ENCODE measurements at regions not wholly inside any gene's neighbourhood (a gene's known extent, or its start where the extent isn't known, plus 50 kb on each side); places are given as distances from the start of the nearest gene placed in this dataset.

GRCh38 chr10:22805304-22805703, 90.9 kb upstream of the PIP4K2A start (continued):
- TF ChIP-seq, protein P1, sequence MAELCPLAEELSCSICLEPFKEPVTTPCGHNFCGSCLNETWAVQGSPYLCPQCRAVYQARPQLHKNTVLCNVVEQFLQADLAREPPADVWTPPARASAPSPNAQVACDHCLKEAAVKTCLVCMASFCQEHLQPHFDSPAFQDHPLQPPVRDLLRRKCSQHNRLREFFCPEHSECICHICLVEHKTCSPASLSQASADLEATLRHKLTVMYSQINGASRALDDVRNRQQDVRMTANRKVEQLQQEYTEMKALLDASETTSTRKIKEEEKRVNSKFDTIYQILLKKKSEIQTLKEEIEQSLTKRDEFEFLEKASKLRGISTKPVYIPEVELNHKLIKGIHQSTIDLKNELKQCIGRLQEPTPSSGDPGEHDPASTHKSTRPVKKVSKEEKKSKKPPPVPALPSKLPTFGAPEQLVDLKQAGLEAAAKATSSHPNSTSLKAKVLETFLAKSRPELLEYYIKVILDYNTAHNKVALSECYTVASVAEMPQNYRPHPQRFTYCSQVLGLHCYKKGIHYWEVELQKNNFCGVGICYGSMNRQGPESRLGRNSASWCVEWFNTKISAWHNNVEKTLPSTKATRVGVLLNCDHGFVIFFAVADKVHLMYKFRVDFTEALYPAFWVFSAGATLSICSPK (IDR thresholded peaks at IDR 0.05; ENCODE audit: borderline replicate concordance), result no peak
- no peak for TF ChIP-seq ZNF75A (CRISPR knock-in tag; IDR thresholded peaks at IDR 0.05)
- no peak for TF ChIP-seq GATAD2B (IDR thresholded peaks at IDR 0.05; ENCODE audit: borderline replicate concordance)
- TF ChIP-seq KLF13 (tag; IDR thresholded peaks at IDR 0.05; ENCODE audit: borderline replicate concordance, low read depth), result no peak
- peak; percentile 33; the same call in 1 of the 2 replicates for TF ChIP-seq BHLHE40 (IDR thresholded peaks at IDR 0.05; ENCODE audit: low read length)
- TF ChIP-seq PRMT5 (CRISPR knock-in tag; IDR thresholded peaks at IDR 0.05), result no peak
- TF ChIP-seq NFXL1 (CRISPR knock-in tag; IDR thresholded peaks at IDR 0.05), result no peak
- TF ChIP-seq PHF8 (IDR thresholded peaks at IDR 0.05; ENCODE audit: borderline replicate concordance, low read length), result no peak
- no peak for TF ChIP-seq POLR3G (IDR thresholded peaks at IDR 0.05; ENCODE audit: extremely low read depth, insufficient read length, insufficient replicate concordance)
- no peak for TF ChIP-seq POLR2AphosphoS2 (IDR thresholded peaks at IDR 0.05; ENCODE audit: low read length)
- TF ChIP-seq, protein P2, sequence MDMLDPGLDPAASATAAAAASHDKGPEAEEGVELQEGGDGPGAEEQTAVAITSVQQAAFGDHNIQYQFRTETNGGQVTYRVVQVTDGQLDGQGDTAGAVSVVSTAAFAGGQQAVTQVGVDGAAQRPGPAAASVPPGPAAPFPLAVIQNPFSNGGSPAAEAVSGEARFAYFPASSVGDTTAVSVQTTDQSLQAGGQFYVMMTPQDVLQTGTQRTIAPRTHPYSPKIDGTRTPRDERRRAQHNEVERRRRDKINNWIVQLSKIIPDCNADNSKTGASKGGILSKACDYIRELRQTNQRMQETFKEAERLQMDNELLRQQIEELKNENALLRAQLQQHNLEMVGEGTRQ (CRISPR knock-in tag; IDR thresholded peaks at IDR 0.05), result 0 out of 2 replicates have a peak, but pooled peaks have one; percentile 20
- TF ChIP-seq FOXP1 (CRISPR knock-in tag; IDR thresholded peaks at IDR 0.05), result no peak
- TF ChIP-seq ZNF174 (CRISPR knock-in tag; IDR thresholded peaks at IDR 0.05), result no peak
